IPS DF 19.7 (cell line): ENCODE measurements at regions not wholly inside any gene's neighbourhood (a gene's known extent, or its start where the extent isn't known, plus 50 kb on each side); places are given as distances from the start of the nearest gene placed in this dataset.

Experiments
- DNase-seq: peaks from one replicate; pipeline ENCODE4 v3.0.0-alpha.2; 2013; ENCODE audit warnings: low read depth, low spot score

GRCh38 chr3:44080474-44081072 is 161.1 kb upstream of the TOPAZ1 start:
- no peak for DNase-seq

- no peak for DNase-seq
These were observed 151.7 kb upstream of the TOPAZ1 start for GRCh38 chr3:44090036-44090435.

- no peak for DNase-seq
These were observed 149.2 kb upstream of the TOPAZ1 start for GRCh38 chr3:44092497-44092896.

GRCh38 chr3:44093531-44093930 is 148.2 kb upstream of the TOPAZ1 start:
- DNase-seq, result no peak

GRCh38 chr3:44098656-44099415 is 142.8 kb upstream of the TOPAZ1 start:
- no peak for DNase-seq

GRCh38 chr3:44099566-44100297 is 142.0 kb upstream of the TOPAZ1 start:
- no peak for DNase-seq

- DNase-seq, result no peak
These were observed 141.4 kb upstream of the TOPAZ1 start for GRCh38 chr3:44100298-44100695.

GRCh38 chr3:44104043-44104442 is 137.6 kb upstream of the TOPAZ1 start:
- no peak for DNase-seq

GRCh38 chr3:44104668-44105321 is 136.9 kb upstream of the TOPAZ1 start:
- DNase-seq, result no peak

GRCh38 chr3:44105571-44105970 is 136.1 kb upstream of the TOPAZ1 start:
- no peak for DNase-seq

- DNase-seq, result no peak
These were observed 134.9 kb upstream of the TOPAZ1 start for GRCh38 chr3:44106756-44107155.

GRCh38 chr3:44108481-44108880 is 133.2 kb upstream of the TOPAZ1 start:
- no peak for DNase-seq

- no peak for DNase-seq
These were observed 131.8 kb upstream of the TOPAZ1 start for GRCh38 chr3:44109771-44110361.

GRCh38 chr3:44110648-44111047 is 131.0 kb upstream of the TOPAZ1 start:
- no peak for DNase-seq

GRCh38 chr3:44111482-44111881 is 130.2 kb upstream of the TOPAZ1 start:
- no peak for DNase-seq

- no peak for DNase-seq
These were observed 127.5 kb upstream of the TOPAZ1 start for GRCh38 chr3:44114142-44114541.

- DNase-seq, result peak; percentile 59
These were observed 124.4 kb upstream of the TOPAZ1 start for GRCh38 chr3:44117239-44117638.

GRCh38 chr3:44117736-44118135 is 124.0 kb upstream of the TOPAZ1 start:
- DNase-seq, result no peak

- no peak for DNase-seq
These were observed 120.7 kb upstream of the TOPAZ1 start for GRCh38 chr3:44120721-44121582.

- no peak for DNase-seq
These were observed 116.4 kb upstream of the TOPAZ1 start for GRCh38 chr3:44125246-44125645.

- DNase-seq, result no peak
These were observed 115.8 kb upstream of the TOPAZ1 start for GRCh38 chr3:44125882-44126281.
